NT2/D1 (cell line): ENCODE measurements at regions not wholly inside any gene's neighbourhood (a gene's known extent, or its start where the extent isn't known, plus 50 kb on each side); places are given as distances from the start of the nearest gene placed in this dataset.
"Not testable (repeated sequence)": the region's sequence is repeated elsewhere in the genome, so short reads cannot be mapped to it uniquely, and the experiment has no call there.

ENCODE experiments used
- DNase-seq: peaks from one replicate; pipeline ENCODE4 v3.0.0-alpha.2; 2011; ENCODE audit warnings: low read depth, low spot score
- H3K27me3 ChIP-seq: 2 replicates; pipeline ENCODE4 v1.6.0; 2011; ENCODE audit warnings: mild to moderate bottlenecking; ENCODE audit not compliant: insufficient read length, insufficient read depth
- H3K36me3 ChIP-seq: 2 replicates; pipeline ENCODE4 v1.6.1; 2011; ENCODE audit warnings: mild to moderate bottlenecking, low read length, mixed read lengths; ENCODE audit not compliant: insufficient read depth, insufficient read length
- H3K4me1 ChIP-seq: 2 replicates; pipeline ENCODE4 v1.5.1; 2011; ENCODE audit not compliant: insufficient read depth, insufficient read length
- H3K4me3 ChIP-seq: 2 replicates; pipeline ENCODE4 v1.5.1; 2011; ENCODE audit warnings: low read depth; ENCODE audit not compliant: insufficient read length
- H3K9ac ChIP-seq: 2 replicates; pipeline ENCODE4 v1.6.0; 2011; ENCODE audit warnings: low read depth; ENCODE audit not compliant: insufficient read length
- H3K9me3 ChIP-seq: 2 replicates; pipeline ENCODE4 v1.5.1; 2011; ENCODE audit warnings: mild to moderate bottlenecking, low read length; ENCODE audit not compliant: insufficient read depth
- SUZ12 ChIP-seq: IDR thresholded peaks from 2 replicates; pipeline ENCODE4 v1.6.1; 2011; ENCODE audit not compliant: insufficient read length, insufficient read depth; ENCODE audit errors: extremely low read depth
- YY1 ChIP-seq: IDR thresholded peaks from 2 replicates; pipeline ENCODE4 v1.6.1; 2011; ENCODE audit not compliant: insufficient read length, insufficient read depth
- ZNF274 ChIP-seq: IDR thresholded peaks from 2 replicates; pipeline ENCODE4 v1.6.1; 2011; ENCODE audit warnings: mild to moderate bottlenecking, low read depth, low read length

DNA sequence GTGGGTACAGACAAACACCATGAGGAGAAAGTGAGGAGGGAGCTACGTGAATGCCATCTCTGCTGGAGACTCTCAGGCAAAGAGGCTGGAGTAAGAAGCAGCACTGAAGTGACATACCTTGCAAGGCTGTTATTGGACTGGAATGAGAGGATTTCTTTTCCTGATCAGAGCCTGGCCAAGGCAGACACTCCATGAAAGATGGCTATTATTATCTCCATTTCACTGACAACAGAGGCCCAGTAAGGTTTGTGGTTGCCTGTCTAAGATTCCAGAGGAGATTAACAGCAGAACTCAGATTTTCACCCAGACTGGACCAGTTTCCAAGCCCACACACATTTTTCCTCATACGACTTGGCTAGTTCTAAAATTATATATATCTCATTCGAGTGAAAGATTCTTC is 162.0 kb upstream of the EOLA2 start:
- no peak for TF ChIP-seq ZNF274
- no peak for TF ChIP-seq SUZ12
- TF ChIP-seq YY1: no peak
- Histone ChIP-seq H3K9ac (no peak overlapping the region), H3K36me3 (no peaks in the 10 kb centered on the region), H3K4me1 (no peaks in the 10 kb centered on the region), H3K9me3 (no peaks in the 10 kb centered on the region), H3K4me3 (no peak overlapping the region), H3K27me3 (no peaks in the 10 kb centered on the region)
- DNase-seq: no peak

DNA sequence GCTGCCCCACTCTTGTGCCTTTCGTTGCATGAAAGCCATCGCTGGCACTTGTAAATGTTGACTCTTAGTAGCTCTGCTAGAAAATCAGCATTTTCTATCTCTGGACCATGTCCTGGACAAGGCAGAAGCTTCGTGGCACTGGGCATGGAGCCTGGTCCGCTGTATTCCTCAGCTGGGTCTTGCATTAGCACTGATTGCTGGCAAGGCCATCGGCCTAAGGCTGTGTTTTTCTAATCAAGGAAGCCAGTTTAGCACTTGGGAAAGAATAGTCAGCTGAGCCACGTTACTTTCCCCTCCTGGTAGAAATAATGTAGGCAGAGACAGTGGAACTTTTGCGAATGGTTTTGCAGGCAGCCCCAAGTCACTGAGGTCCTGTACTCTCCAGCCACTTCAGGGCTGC is 180.2 kb upstream of the EOLA2 start:
- no peak for TF ChIP-seq SUZ12
- no peak for TF ChIP-seq YY1
- no peak for TF ChIP-seq ZNF274
- H3K27me3 ChIP-seq: no peaks in the 10 kb centered on the region
- H3K4me1 ChIP-seq: no peaks in the 10 kb centered on the region
- no peak overlapping the region for H3K4me3 ChIP-seq
- H3K9ac ChIP-seq: no peak overlapping the region
- H3K9me3 ChIP-seq: no peaks in the 10 kb centered on the region
- no peaks in the 10 kb centered on the region for H3K36me3 ChIP-seq
- no peak for DNase-seq

DNA sequence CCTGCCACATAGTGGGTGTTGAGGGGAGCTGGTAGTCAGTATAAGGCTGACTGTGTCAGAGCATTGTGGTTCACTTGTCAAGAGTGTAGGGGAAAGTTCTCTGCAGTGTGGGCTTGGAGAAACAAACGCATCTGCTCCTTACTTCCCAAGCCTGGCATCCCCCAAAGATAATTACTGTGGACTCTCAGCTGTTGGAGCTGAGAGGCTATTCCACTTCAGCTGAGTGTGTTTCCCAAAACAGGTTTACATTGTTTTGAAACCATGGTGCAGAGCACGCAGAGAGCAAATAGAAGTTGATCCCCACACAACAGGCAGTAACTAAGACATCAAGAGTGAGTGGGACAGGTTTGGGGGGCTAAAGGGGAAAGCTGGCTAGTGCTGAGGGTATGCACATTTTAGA is 181.0 kb upstream of the EOLA2 start:
- Histone ChIP-seq H3K9me3 (no peaks in the 10 kb centered on the region), H3K27me3 (no peaks in the 10 kb centered on the region), H3K36me3 (no peaks in the 10 kb centered on the region), H3K4me3 (no peak overlapping the region), H3K9ac (no peak overlapping the region), H3K4me1 (no peaks in the 10 kb centered on the region)
- TF ChIP-seq YY1: no peak
- TF ChIP-seq ZNF274: no peak
- TF ChIP-seq SUZ12: no peak
- DNase-seq: no peak

DNA sequence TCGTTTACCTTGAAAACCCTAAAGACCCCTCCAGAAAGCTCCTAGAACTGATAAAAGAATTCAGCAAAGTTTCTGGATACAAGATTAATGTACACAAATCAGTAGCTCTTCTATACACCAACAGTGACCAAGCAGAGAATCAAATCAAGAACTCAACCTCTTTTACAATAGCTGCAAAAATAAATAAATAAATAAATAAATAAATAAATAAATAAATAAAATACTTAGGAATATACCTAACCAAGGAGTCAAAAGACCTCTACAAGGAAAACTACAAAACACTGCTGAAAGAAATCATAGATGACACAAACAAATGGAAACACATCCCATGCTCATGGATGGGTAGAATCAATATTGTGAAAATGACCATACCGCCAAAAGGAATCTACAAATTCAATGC is 186.8 kb upstream of the EOLA2 start:
- H3K27me3 ChIP-seq, H3K9ac ChIP-seq, DNase-seq, H3K4me1 ChIP-seq, H3K36me3 ChIP-seq, H3K9me3 ChIP-seq, H3K4me3 ChIP-seq: not testable (repeated sequence)

DNA sequence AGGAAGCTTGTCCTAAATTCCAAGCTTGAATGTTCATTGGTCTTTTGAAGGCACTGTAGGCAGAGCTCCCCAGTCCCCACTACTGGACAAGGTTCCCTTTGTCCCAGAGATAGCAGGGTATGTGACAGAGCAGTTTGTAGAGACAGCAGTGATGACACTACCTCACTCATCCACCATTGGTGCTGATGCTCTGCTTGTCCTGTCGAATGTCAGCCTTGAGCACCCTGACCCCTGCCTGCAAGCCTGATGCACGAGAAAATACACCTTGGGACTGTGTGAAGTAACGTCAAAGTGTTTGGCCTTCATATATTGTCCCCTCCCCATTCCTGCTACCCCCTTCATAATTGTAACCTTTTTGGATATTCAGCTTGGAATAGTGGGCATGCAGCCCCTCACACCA is 188.9 kb upstream of the EOLA2 start:
- H3K4me1 ChIP-seq: no peaks in the 10 kb centered on the region
- no peak overlapping the region for H3K4me3 ChIP-seq

DNA sequence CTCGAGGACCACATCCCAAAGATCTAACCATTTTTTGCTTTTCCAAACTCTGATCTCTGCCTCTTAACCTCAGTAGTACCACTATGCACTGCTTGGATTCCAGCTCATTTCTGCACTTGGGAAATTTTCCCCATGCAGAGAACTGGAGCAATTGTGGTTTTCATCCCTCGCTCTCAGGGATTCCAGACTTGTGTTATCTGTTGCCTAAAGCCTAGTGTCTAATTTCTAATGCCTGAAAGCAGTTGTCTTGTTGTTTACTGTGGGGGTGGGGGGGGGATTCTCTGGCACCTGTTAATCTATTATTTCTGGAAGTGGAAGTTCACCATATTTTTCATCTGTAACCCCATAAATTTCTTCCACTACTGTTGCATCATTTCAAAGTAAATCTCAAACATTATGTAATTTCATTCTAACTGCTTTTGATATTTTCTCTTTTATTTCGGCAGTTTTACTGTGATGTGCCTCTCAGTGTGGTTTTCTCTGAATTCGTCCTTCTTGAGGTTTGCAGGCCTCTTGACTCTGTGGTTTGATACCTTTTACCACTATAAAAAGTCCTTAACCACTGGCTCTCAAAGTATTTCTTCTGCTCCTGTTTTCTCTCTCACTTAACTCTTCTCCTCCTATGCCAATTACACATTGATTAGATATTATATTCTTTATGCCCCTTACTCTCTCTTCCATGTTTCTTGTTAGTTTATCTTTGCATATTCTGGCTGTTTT is 205.6 kb upstream of the EOLA2 start:
- Histone ChIP-seq H3K27me3 (no peaks in the 10 kb centered on the region), H3K4me1 (no peaks in the 10 kb centered on the region), H3K4me3 (no peak overlapping the region), H3K9ac (no peak overlapping the region), H3K36me3 (no peaks in the 10 kb centered on the region), H3K9me3 (no peaks in the 10 kb centered on the region)
- TF ChIP-seq SUZ12 (no peak), YY1 (no peak), ZNF274 (no peak)
- no peak for DNase-seq

More for the DNA sequence above, 188.9 kb upstream of the EOLA2 start:
- Histone ChIP-seq H3K27me3 (no peaks in the 10 kb centered on the region), H3K9ac (no peak overlapping the region), H3K36me3 (no peaks in the 10 kb centered on the region), H3K9me3 (no peaks in the 10 kb centered on the region)
- no peak for TF ChIP-seq ZNF274
- no peak for TF ChIP-seq YY1
- no peak for TF ChIP-seq SUZ12
- no peak for DNase-seq

DNA sequence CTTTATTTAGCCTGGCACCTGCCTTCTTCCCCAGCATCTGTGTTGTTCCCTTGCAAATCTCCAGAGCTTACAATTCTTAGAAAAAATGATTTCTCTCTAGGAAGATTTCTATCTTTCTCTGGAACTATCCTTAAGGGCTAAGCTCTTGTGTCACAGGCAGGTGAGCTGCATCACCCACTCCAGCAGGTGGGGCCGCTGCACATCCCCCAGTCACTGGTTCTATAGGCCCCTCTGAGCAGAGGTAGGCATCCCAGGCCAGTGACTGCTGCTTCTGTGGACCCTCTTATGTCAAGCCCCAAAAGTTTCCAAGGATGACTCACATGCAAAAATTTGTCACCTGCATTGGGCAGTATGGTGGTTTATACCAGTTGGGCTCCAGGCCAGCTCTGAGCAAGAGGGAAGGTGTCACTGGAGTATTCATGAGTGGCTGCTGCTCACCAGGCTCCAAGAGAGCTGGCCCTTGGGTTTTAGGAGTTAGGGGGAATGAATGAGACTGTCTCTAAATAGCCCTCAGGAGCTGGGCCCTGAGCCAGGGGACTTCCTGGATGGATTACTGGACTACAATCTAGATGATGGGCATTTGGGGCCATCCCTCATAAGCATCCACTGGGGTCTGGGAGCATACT is 208.1 kb upstream of the EOLA2 start:
- Histone ChIP-seq H3K9ac (no peak overlapping the region), H3K9me3 (no peaks in the 10 kb centered on the region), H3K4me3 (no peak overlapping the region), H3K4me1 (no peaks in the 10 kb centered on the region), H3K36me3 (no peaks in the 10 kb centered on the region), H3K27me3 (no peaks in the 10 kb centered on the region)
- DNase-seq: no peak
- no peak for TF ChIP-seq ZNF274
- TF ChIP-seq YY1: no peak
- TF ChIP-seq SUZ12: no peak
